ENCODE measurements at regions not wholly inside any gene's neighbourhood (a gene's known extent, or its start where the extent isn't known, plus 50 kb on each side); places are given as distances from the start of the nearest gene placed in this dataset.

DNA sequence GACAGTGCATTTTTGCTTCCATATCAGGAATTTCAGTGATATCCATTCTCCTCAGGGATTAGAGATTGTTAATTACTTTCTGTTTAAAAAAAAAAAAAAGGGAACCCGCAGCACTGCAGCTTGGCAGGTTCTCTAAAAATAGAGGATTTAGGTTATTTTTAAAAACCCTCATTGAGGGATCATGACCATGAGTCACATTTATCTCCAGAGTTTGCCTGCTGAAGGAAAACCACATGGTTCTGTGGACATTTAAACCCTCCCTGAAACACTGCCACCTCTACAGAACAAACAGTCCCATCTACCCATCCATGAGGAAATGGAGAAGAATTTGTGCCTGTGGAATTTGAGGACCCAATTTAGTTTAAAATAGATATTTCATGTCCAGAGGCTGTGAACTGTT, 66.2 kb upstream of the UBE2E1 start:
- no peaks in the 10 kb centered on the region for H3K36me3 ChIP-seq
- no peak overlapping the region for H3K4me3 ChIP-seq
- DNase-seq: no peak
- no peak overlapping the region for H3K27ac ChIP-seq
- H3K4me1 ChIP-seq: no peaks in the 10 kb centered on the region
- no peaks in the 10 kb centered on the region for H3K27me3 ChIP-seq
- H3K9me3 ChIP-seq: no peaks in the 10 kb centered on the region
- intact Hi-C loops (cut with DNase I): no loop called here
- TF ChIP-seq CTCF (IDR thresholded peaks at IDR 0.05): no peak
- H3K9ac ChIP-seq (ENCODE audit: low read depth in 2 of 2, low read length in 2 of 2): no peak overlapping the region

DNA sequence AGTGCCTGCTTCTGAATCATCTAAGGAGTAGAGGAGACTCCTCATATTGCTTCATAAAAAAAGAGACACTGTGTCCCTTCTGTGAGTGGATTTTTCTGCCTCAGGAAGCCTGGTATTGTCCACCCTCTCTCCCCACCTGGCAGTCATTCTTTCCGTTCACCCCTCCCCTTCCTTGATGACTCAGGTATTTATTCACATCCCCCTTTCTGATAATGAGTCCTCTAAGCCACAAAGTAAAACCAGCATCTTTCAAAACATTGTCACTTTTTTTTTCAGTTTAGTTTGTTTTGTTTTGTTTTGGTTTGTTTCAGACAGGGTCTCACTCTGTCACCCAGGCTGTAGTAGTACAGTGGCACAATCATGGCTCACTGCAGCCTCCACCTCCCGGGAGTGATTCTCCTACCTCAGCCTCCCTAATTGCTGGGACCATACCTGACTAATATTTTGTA, 65.2 kb upstream of the UBE2E1 start:
- no peak for TF ChIP-seq CTCF (IDR thresholded peaks at IDR 0.05)
- intact Hi-C loops (cut with DNase I): no loop called here
- no peaks in the 10 kb centered on the region for H3K4me1 ChIP-seq
- DNase-seq: no peak
- H3K27ac ChIP-seq: no peak overlapping the region
- no peaks in the 10 kb centered on the region for H3K27me3 ChIP-seq
- H3K9ac ChIP-seq (ENCODE audit: low read depth in 2 of 2, low read length in 2 of 2): no peak overlapping the region
- H3K36me3 ChIP-seq: no peaks in the 10 kb centered on the region
- no peaks in the 10 kb centered on the region for H3K9me3 ChIP-seq
- H3K4me3 ChIP-seq: no peak overlapping the region

- no peak for TF ChIP-seq CTCF (IDR thresholded peaks at IDR 0.05)
- Histone ChIP-seq H3K9ac (ENCODE audit: low read depth in 2 of 2, low read length in 2 of 2) (no peak overlapping the region), H3K36me3 (no peaks in the 10 kb centered on the region), H3K4me3 (no peak overlapping the region), H3K27me3 (no peaks in the 10 kb centered on the region), H3K4me1 (no peaks in the 10 kb centered on the region), H3K27ac (no peak overlapping the region), H3K9me3 (no peaks in the 10 kb centered on the region)
- intact Hi-C loops (cut with DNase I): no loop called here
- DNase-seq: peak; percentile 76
Observed at GRCh38 chr3:23741036-23741706, 64.6 kb upstream of the UBE2E1 start.

DNA sequence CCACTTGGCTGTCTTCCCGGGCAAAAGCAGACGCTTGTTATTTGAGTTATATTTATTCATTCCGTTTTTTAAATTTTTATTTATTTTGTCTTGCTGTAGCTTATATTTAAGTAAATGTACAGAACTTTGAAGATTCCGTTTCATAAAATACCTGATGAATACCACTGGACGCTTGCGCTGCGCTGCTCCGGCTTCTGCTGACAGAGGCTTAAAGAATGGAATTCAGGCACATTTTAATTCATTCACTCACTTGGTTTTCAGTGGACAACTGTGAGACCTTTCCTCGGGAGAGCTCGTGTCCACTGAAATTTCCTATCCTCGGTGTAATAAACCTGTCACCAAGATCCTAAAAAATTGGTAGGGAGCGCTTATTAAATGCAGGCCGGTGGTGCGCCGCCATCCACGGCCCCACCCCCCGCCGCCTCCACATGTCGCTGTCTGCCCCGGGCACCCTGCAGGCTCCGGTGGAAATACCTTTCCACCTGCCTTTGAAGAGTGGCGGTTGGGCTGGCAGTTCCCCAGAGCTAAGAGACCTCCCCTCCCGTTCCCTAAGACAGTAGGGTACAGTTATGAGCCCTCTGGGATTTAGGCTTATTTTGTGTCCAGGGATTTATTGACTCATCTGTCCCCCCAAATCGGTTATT, 62.5 kb upstream of the UBE2E1 start:
- intact Hi-C loops (cut with DNase I): no loop called here
- no peaks in the 10 kb centered on the region for H3K36me3 ChIP-seq
- H3K27ac ChIP-seq: no peak overlapping the region
- TF ChIP-seq CTCF (IDR thresholded peaks at IDR 0.05): no peak
- H3K9ac ChIP-seq (ENCODE audit: low read depth in 2 of 2, low read length in 2 of 2): no peak overlapping the region
- H3K9me3 ChIP-seq: no peaks in the 10 kb centered on the region
- H3K4me1 ChIP-seq: no peaks in the 10 kb centered on the region
- no peak overlapping the region for H3K4me3 ChIP-seq
- H3K27me3 ChIP-seq: no peaks in the 10 kb centered on the region
- no peak for DNase-seq

- Histone ChIP-seq H3K9ac (ENCODE audit: low read depth in 2 of 2, low read length in 2 of 2) (no peak overlapping the region), H3K9me3 (no peaks in the 10 kb centered on the region), H3K4me1 (no peaks in the 10 kb centered on the region), H3K4me3 (no peak overlapping the region), H3K27me3 (no peaks in the 10 kb centered on the region), H3K27ac (no peak overlapping the region), H3K36me3 (no peaks in the 10 kb centered on the region)
- no peak for TF ChIP-seq CTCF (IDR thresholded peaks at IDR 0.05)
- DNase-seq: no peak
- intact Hi-C loops (cut with DNase I): no loop called here
Observed at GRCh38 chr3:23746441-23746840, 59.3 kb upstream of the UBE2E1 start.
